SK-N-SH treated with all-trans-retinoic acid at 6 μM for 48 hours (cell line): ENCODE measurements at regions not wholly inside any gene's neighbourhood (a gene's known extent, or its start where the extent isn't known, plus 50 kb on each side); places are given as distances from the start of the nearest gene placed in this dataset.

Experiments used
- ATAC-seq: fragments of 200-7000 bp; cut with Tn5 transposase; 3 replicates; pipeline ENCODE4 v1.9.1; 2020; ENCODE audit warnings: mild to moderate bottlenecking, moderate library complexity
- ARNTL ChIP-seq: fragments of 450-650 bp; formaldehyde crosslinking; IDR thresholded peaks from 2 replicates; pipeline ENCODE4 v1.5.0; 2020; ENCODE audit warnings: low read depth, mild to moderate bottlenecking, moderate library complexity, borderline replicate concordance
- BACH2 ChIP-seq: fragments of 250-450 bp; sonication (Bioruptor Pico); IDR thresholded peaks from 2 replicates; pipeline ENCODE4 v1.9.0; 2021; ENCODE audit warnings: mild to moderate bottlenecking, borderline replicate concordance
- CSRNP3 ChIP-seq: fragments of 250-450 bp; sonication (Bioruptor Pico); IDR thresholded peaks from 2 replicates; pipeline ENCODE4 v1.5.1; 2021; ENCODE audit warnings: mild to moderate bottlenecking, moderate library complexity
- GLIS3 ChIP-seq: fragments of 250-450 bp; sonication (Bioruptor Pico); IDR thresholded peaks from 2 replicates; pipeline ENCODE4 v1.5.0; 2020; ENCODE audit warnings: mild to moderate bottlenecking, moderate library complexity
- ISL1 ChIP-seq: fragments of 250-450 bp; sonication (Bioruptor Pico); IDR thresholded peaks from 2 replicates; pipeline ENCODE4 v2.1.2; 2022; ENCODE audit warnings: mild to moderate bottlenecking, moderate library complexity
- OSR1 ChIP-seq: fragments of 250-450 bp; sonication (Bioruptor Pico); IDR thresholded peaks from 2 replicates; pipeline ENCODE4 v1.8.0; 2022; ENCODE audit warnings: moderate library complexity, mild to moderate bottlenecking, inconsistent platforms
- PATZ1 ChIP-seq: fragments of 250-450 bp; sonication (Bioruptor Pico); IDR thresholded peaks from 2 replicates; pipeline ENCODE4 v1.8.0; 2020; ENCODE audit warnings: mild to moderate bottlenecking, moderate library complexity, borderline replicate concordance
- PPARA ChIP-seq: fragments of 250-450 bp; sonication (Bioruptor Pico); IDR thresholded peaks from 2 replicates; pipeline ENCODE4 v1.5.0; 2020; ENCODE audit warnings: mild to moderate bottlenecking, borderline replicate concordance
- RARB ChIP-seq: fragments of 250-450 bp; sonication (Bioruptor Pico); IDR thresholded peaks from 2 replicates; pipeline ENCODE4 v1.8.0; 2021; ENCODE audit warnings: mild to moderate bottlenecking, moderate library complexity
- SNAI2 ChIP-seq: fragments of 250-450 bp; sonication (Bioruptor Pico); IDR thresholded peaks from 2 replicates; pipeline ENCODE4 v1.5.0; 2020; ENCODE audit warnings: mild to moderate bottlenecking, moderate library complexity
- TCF4 ChIP-seq: fragments of 250-450 bp; sonication (Bioruptor Pico); IDR thresholded peaks from 2 replicates; pipeline ENCODE4 v1.8.0; 2021; ENCODE audit warnings: mild to moderate bottlenecking, moderate library complexity, borderline replicate concordance
- TOX ChIP-seq: fragments of 250-450 bp; sonication (Bioruptor Pico); IDR thresholded peaks from 2 replicates; pipeline ENCODE4 v1.8.0; 2021; ENCODE audit warnings: mild to moderate bottlenecking, moderate library complexity, borderline replicate concordance
- ZC3H10 ChIP-seq: fragments of 250-450 bp; sonication (Bioruptor Pico); IDR thresholded peaks from 2 replicates; pipeline ENCODE4 v1.5.1; 2021; ENCODE audit warnings: mild to moderate bottlenecking, moderate library complexity
- ZFP3 ChIP-seq: fragments of 250-450 bp; sonication (Bioruptor Pico); IDR thresholded peaks from 2 replicates; pipeline ENCODE4 v1.5.0; 2020; ENCODE audit warnings: mild to moderate bottlenecking, moderate library complexity
- ZFP30 ChIP-seq: fragments of 450-650 bp; formaldehyde crosslinking; IDR thresholded peaks from 2 replicates; pipeline ENCODE4 v1.5.0; 2022; ENCODE audit warnings: mild to moderate bottlenecking, moderate library complexity
- ZNF565 ChIP-seq: fragments of 450-650 bp; formaldehyde crosslinking; conservative IDR thresholded peaks from 2 replicates; pipeline ENCODE4 v1.5.0; 2020; ENCODE audit warnings: low read depth, mild to moderate bottlenecking, moderate library complexity
- ZNF70 ChIP-seq: fragments of 450-650 bp; formaldehyde crosslinking; IDR thresholded peaks from 2 replicates; pipeline ENCODE4 v1.5.0; 2020; ENCODE audit warnings: mild to moderate bottlenecking, moderate library complexity
- ZNF8 ChIP-seq: fragments of 450-650 bp; formaldehyde crosslinking; IDR thresholded peaks from 2 replicates; pipeline ENCODE4 v1.5.0; 2020; ENCODE audit warnings: mild to moderate bottlenecking, moderate library complexity
- TF ChIP-seq, protein P1 (sequence below): fragments of 250-450 bp; sonication (Bioruptor Pico); IDR thresholded peaks from 2 replicates; pipeline ENCODE4 v1.8.0; 2021; ENCODE audit warnings: low read depth, mild to moderate bottlenecking, moderate library complexity, borderline replicate concordance
- TF ChIP-seq, protein P2 (sequence below): fragments of 250-450 bp; sonication (Bioruptor Pico); IDR thresholded peaks from 2 replicates; pipeline ENCODE4 v1.5.0; 2020; ENCODE audit warnings: mild to moderate bottlenecking, moderate library complexity

DNA sequence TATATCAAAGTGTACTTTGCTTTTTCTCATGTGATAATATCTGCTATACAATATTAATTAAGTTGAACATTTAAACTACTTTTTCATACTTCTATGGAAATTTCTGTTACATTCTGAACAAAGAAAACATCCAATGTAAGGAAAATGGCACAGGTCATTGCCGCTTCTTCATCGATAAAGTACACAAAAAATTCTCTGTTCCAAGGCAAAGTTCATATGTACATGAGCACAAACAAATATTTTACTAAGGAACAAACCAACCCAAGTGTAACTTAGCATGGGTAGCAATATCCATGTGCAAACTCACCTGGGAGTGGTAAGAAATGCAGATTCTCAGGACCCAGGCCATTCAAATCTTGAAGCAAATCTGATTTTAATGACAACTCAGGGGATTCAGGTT, 139.8 kb downstream of the TMEM161B start (continued):
- TF ChIP-seq ZC3H10 = no peak
- TF ChIP-seq ZFP3 (CRISPR knock-in tag) = no peak
- TF ChIP-seq PATZ1 (CRISPR knock-in tag) = no peak
- no peak for TF ChIP-seq TCF4 (CRISPR knock-in tag)
- TF ChIP-seq, protein P1, sequence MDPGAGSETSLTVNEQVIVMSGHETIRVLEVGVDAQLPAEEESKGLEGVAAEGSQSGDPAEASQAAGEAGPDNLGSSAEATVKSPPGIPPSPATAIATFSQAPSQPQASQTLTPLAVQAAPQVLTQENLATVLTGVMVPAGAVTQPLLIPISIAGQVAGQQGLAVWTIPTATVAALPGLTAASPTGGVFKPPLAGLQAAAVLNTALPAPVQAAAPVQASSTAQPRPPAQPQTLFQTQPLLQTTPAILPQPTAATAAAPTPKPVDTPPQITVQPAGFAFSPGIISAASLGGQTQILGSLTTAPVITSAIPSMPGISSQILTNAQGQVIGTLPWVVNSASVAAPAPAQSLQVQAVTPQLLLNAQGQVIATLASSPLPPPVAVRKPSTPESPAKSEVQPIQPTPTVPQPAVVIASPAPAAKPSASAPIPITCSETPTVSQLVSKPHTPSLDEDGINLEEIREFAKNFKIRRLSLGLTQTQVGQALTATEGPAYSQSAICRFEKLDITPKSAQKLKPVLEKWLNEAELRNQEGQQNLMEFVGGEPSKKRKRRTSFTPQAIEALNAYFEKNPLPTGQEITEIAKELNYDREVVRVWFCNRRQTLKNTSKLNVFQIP (CRISPR knock-in tag) = no peak
- no peak for TF ChIP-seq ZNF70 (CRISPR knock-in tag)
- TF ChIP-seq SNAI2 (CRISPR knock-in tag) = no peak

DNA sequence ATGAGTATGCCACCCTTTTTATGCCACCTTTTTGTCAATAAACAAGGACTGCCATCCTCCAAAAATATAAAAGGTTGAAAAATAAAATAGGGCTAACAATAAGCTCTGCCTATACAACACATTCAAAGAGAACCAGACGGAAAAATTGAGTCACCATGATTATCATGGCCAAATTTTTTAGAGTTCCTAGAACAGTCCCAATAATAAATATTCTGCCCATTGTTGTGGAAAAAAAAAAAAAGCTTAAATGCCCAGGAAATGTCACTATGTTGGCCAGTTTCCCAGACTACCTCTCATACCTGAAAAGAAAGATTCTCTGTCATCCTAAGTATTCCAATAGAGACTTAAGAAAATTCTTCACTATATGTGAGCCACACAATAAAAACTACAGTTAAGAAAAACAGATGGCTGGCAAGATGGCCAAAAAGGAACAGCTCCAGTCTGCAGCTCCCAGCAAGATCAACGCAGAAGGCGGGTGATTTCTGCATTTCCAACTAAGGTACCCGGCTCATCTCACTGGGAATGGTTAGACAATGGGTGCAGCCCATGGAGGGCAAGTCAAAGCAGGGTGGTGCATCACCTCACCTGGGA, 149.0 kb downstream of the TMEM161B start:
- TF ChIP-seq ZFP30 (CRISPR knock-in tag) = no peak
- TF ChIP-seq TCF4 (CRISPR knock-in tag) = no peak
- TF ChIP-seq ZNF565 = no peak
- no peak for TF ChIP-seq OSR1 (CRISPR knock-in tag)
- no peak for TF ChIP-seq PPARA (CRISPR knock-in tag)
- no peak for TF ChIP-seq TOX (CRISPR knock-in tag)
- no peak for TF ChIP-seq SNAI2 (CRISPR knock-in tag)
- TF ChIP-seq RARB = no peak
- TF ChIP-seq, protein P2, sequence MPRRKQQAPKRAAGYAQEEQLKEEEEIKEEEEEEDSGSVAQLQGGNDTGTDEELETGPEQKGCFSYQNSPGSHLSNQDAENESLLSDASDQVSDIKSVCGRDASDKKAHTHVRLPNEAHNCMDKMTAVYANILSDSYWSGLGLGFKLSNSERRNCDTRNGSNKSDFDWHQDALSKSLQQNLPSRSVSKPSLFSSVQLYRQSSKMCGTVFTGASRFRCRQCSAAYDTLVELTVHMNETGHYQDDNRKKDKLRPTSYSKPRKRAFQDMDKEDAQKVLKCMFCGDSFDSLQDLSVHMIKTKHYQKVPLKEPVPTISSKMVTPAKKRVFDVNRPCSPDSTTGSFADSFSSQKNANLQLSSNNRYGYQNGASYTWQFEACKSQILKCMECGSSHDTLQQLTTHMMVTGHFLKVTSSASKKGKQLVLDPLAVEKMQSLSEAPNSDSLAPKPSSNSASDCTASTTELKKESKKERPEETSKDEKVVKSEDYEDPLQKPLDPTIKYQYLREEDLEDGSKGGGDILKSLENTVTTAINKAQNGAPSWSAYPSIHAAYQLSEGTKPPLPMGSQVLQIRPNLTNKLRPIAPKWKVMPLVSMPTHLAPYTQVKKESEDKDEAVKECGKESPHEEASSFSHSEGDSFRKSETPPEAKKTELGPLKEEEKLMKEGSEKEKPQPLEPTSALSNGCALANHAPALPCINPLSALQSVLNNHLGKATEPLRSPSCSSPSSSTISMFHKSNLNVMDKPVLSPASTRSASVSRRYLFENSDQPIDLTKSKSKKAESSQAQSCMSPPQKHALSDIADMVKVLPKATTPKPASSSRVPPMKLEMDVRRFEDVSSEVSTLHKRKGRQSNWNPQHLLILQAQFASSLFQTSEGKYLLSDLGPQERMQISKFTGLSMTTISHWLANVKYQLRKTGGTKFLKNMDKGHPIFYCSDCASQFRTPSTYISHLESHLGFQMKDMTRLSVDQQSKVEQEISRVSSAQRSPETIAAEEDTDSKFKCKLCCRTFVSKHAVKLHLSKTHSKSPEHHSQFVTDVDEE (CRISPR knock-in tag) = no peak
- TF ChIP-seq PATZ1 (CRISPR knock-in tag) = no peak
- TF ChIP-seq ZNF70 (CRISPR knock-in tag) = no peak
- no peak for TF ChIP-seq BACH2
- TF ChIP-seq, protein P1 (CRISPR knock-in tag) = no peak
- no peak for TF ChIP-seq CSRNP3
- no peak for TF ChIP-seq ZC3H10
- no peak for ATAC-seq

DNA sequence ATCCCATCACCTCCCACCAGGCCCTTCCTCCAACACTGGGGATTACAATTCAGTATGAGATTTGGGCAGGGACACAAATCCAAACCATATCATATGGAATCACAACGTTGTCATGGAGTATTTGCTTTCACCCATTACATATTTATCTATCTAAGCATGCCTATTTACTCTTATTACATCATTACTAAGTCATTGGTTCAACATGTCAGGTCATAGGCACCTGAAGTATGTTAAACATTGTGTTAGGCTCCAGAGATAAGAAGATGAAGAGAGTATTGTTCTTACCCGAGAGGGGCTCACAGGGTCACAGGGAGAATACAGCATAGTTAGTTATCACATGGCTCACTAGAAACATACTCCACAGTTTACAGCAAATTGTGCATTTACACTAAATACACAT, 150.5 kb downstream of the TMEM161B start:
- ATAC-seq = no peak
- TF ChIP-seq ZC3H10 (no peak), BACH2 (no peak), GLIS3 (CRISPR knock-in tag) (no peak), ZFP3 (CRISPR knock-in tag) (no peak), OSR1 (CRISPR knock-in tag) (no peak), RARB (no peak), ISL1 (CRISPR knock-in tag) (no peak), PATZ1 (CRISPR knock-in tag) (no peak), TOX (CRISPR knock-in tag) (no peak), SNAI2 (CRISPR knock-in tag) (no peak), ARNTL (CRISPR knock-in tag) (no peak), ZNF8 (CRISPR knock-in tag) (no peak)
- TF ChIP-seq, protein P1 (CRISPR knock-in tag) = no peak
